IMR-90 (cell line): ENCODE measurements at regions not wholly inside any gene's neighbourhood (a gene's known extent, or its start where the extent isn't known, plus 50 kb on each side); places are given as distances from the start of the nearest gene placed in this dataset.
A peak's percentile ranks its signal among the peaks of the same experiment; 100 is the strongest.

ENCODE experiments used
- ATAC-seq: fragments of 200-7000 bp; cut with Tn5 transposase; 2 replicates; pipeline ENCODE4 v1.9.1; 2020; ENCODE audit warnings: low read depth, mild to moderate bottlenecking, moderate library complexity
- BruUV-seq: library from RNA; stranded (reverse); fragments of 400-500 nt; replicated peaks from 2 replicates; lab custom pipeline; 2021; lab: Mats Ljungman, UMichigan
- CTCF ChIA-PET: fragments of 300-600 bp; formaldehyde crosslinking; extraction: SDS; loops from one replicate; lab custom pipeline; 2021; ENCODE audit warnings: antibody characterized with exemption; lab: Yijun Ruan, JAX
- POLR2A ChIA-PET: fragments of 300-600 bp; sonication (Branson Sonifier 250); formaldehyde crosslinking; loops from one replicate; lab custom pipeline; 2022; ENCODE audit warnings: antibody characterized with exemption; ENCODE audit not compliant: unreplicated experiment; lab: Charles Lee
- DNase-seq: peaks from one replicate; pipeline ENCODE4 v3.0.0; 2013
- H2AFZ ChIP-seq: replicated peaks from 2 replicates; pipeline ENCODE3; 2013; ENCODE audit warnings: low read length, mild to moderate bottlenecking; ENCODE audit not compliant: poor library complexity
- H2AK5ac ChIP-seq: 2 replicates; pipeline ENCODE4 v1.6.1; 2013; ENCODE audit warnings: low read depth, low read length, inconsistent platforms
- H2AK9ac ChIP-seq: replicated peaks from 2 replicates; pipeline ENCODE3; 2013; ENCODE audit warnings: mild to moderate bottlenecking, low read depth, low read length, moderate library complexity; ENCODE audit not compliant: poor library complexity
- H2BK120ac ChIP-seq: 2 replicates; pipeline ENCODE4 v1.6.1; 2013; ENCODE audit warnings: low read depth, low read length, inconsistent platforms
- H2BK15ac ChIP-seq: 3 replicates; pipeline ENCODE4 v1.6.1; 2013; ENCODE audit warnings: low read depth, low read length, inconsistent platforms
- H2BK20ac ChIP-seq: 2 replicates; pipeline ENCODE4 v1.6.1; 2013; ENCODE audit warnings: low read depth, mild to moderate bottlenecking, inconsistent platforms, low read length, moderate library complexity
- H2BK5ac ChIP-seq: 2 replicates; pipeline ENCODE4 v1.6.1; 2013; ENCODE audit warnings: mild to moderate bottlenecking, low read depth, low read length, inconsistent platforms; ENCODE audit not compliant: poor library complexity, severe bottlenecking
- H3K14ac ChIP-seq: replicated peaks from 2 replicates; pipeline ENCODE4 v1.6.1; 2013; ENCODE audit warnings: low read depth, low read length, inconsistent platforms
- H3K18ac ChIP-seq: 2 replicates; pipeline ENCODE4 v1.6.1; 2013; ENCODE audit warnings: low read depth, low read length, control low read depth
- H3K23ac ChIP-seq: 2 replicates; pipeline ENCODE4 v1.6.1; 2013; ENCODE audit warnings: low read depth, low read length, inconsistent platforms
- H3K27ac ChIP-seq: 2 replicates; pipeline ENCODE4 v1.5.1; 2013; ENCODE audit warnings: mild to moderate bottlenecking, control low read depth, low read length; ENCODE audit not compliant: insufficient read depth
- H3K27me3 ChIP-seq: 2 replicates; pipeline ENCODE4 v1.6.1; 2013; ENCODE audit warnings: low read length; ENCODE audit not compliant: control insufficient read depth, insufficient read depth
- H3K36me3 ChIP-seq: 2 replicates; pipeline ENCODE4 v1.6.1; 2013; ENCODE audit warnings: low read length, mixed read lengths; ENCODE audit not compliant: control insufficient read depth, insufficient read depth
- H3K4ac ChIP-seq: 2 replicates; pipeline ENCODE4 v1.6.1; 2013; ENCODE audit warnings: low read depth, low read length, inconsistent platforms
- H3K4me1 ChIP-seq: 2 replicates; pipeline ENCODE4 v1.6.1; 2013; ENCODE audit warnings: low read length, mixed read lengths; ENCODE audit not compliant: control insufficient read depth, insufficient read depth
- H3K4me2 ChIP-seq: 2 replicates; pipeline ENCODE4 v1.6.1; 2013; ENCODE audit warnings: low read depth, mild to moderate bottlenecking, control low read depth, low read length, moderate library complexity
- H3K4me3 ChIP-seq: 2 replicates; pipeline ENCODE4 v1.5.1; 2013; ENCODE audit warnings: low read depth, mild to moderate bottlenecking, control low read depth, low read length, moderate library complexity; ENCODE audit not compliant: insufficient read depth
- H3K56ac ChIP-seq: 2 replicates; pipeline ENCODE4 v1.6.1; 2013; ENCODE audit warnings: low read length, inconsistent platforms; ENCODE audit not compliant: insufficient read depth; ENCODE audit errors: extremely low read depth
- H3K79me1 ChIP-seq, 2 experiments: 2 replicates each; pipeline ENCODE4 v1.6.1; 2013; ENCODE audit warnings: low read length in 2 of 2, inconsistent platforms in 1 of 2, low read depth in 1 of 2
- H3K9ac ChIP-seq: 2 replicates; pipeline ENCODE4 v1.6.1; 2013; ENCODE audit warnings: low read depth, low read length, control low read depth
- H3K9me1 ChIP-seq: 2 replicates; pipeline ENCODE4 v1.6.1; 2013; ENCODE audit warnings: low read length, inconsistent platforms; ENCODE audit not compliant: insufficient read depth
- H3K9me3 ChIP-seq: 2 replicates; pipeline ENCODE4 v1.6.1; 2013; ENCODE audit warnings: low read length; ENCODE audit not compliant: control insufficient read depth, insufficient read depth
- H4K20me1 ChIP-seq: 2 replicates; pipeline ENCODE4 v1.6.1; 2013; ENCODE audit warnings: low read length, inconsistent platforms; ENCODE audit not compliant: insufficient read depth
- H4K5ac ChIP-seq: 2 replicates; pipeline ENCODE4 v1.6.1; 2013; ENCODE audit warnings: mild to moderate bottlenecking, low read depth, low read length, control low read depth
- H4K8ac ChIP-seq, 2 experiments: 2 replicates each; pipeline ENCODE4 v1.6.1; 2013; ENCODE audit warnings: low read depth in 2 of 2, low read length in 2 of 2, control low read depth in 1 of 2, inconsistent platforms in 1 of 2
- H4K91ac ChIP-seq: 2 replicates; pipeline ENCODE4 v1.6.1; 2013; ENCODE audit warnings: low read depth, low read length, inconsistent platforms; ENCODE audit not compliant: insufficient read depth
- BHLHE40 ChIP-seq: fragments of 150-350 bp; IDR thresholded peaks from 2 replicates; pipeline ENCODE4 v1.6.1; 2016; ENCODE audit warnings: mild to moderate bottlenecking, low read depth, low read length
- FOS ChIP-seq: fragments of 150-350 bp; IDR thresholded peaks from 2 replicates; pipeline ENCODE4 v1.6.1; 2016; ENCODE audit warnings: low read depth, low read length
- WGBS, 2 experiments: methylation state at CpG; one replicate each; pipeline versions ENCODE4 v1.1.5 to v1.1.7; 2013; ENCODE audit warnings: missing lambda C conversion rate in 2 of 2; ENCODE audit not compliant: insufficient read length in 1 of 2; ENCODE audit errors: extremely low coverage in 2 of 2; 5-methylcytosine and 5-hydroxymethylcytosine counted together
- dilution Hi-C: fragments of 300-500 bp; cut with HindIII; formaldehyde crosslinking; loops from one replicate; pipeline ENCODE4 v1.14.3; 2018; ENCODE audit warnings: low sequenced_read_pairs; ENCODE audit not compliant: unreplicated experiment
- in situ Hi-C: fragments of 300-500 bp; cut with MboI; formaldehyde crosslinking; loops from 3 replicates; pipeline ENCODE4 v1.14.3; 2019; ENCODE audit warnings: low sequenced_read_pairs, inconsistent platforms, mixed read lengths
- intact Hi-C: fragments of 100-400 bp; cut with micrococcal nuclease; formaldehyde crosslinking; loops from 2 replicates; pipeline ENCODE4 v1.10.0; 2022

DNA sequence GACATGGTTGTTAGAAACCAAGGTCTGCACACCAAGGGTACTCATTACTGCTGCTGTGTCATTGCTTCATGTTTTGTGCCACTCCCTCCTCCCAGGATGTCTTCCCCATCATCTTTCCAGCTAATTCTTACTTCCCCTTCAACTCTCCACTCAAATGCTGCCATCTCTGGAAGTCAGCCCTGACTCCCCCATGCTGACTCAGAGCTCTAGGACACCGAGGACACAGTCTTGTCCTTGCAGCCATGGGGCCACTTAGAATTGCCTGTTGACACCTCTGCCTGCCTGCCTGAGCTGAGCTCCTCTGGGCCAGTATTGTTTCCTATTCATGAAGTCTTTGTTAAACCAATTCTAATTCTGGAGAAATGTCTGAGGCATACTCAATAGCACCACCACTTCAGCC, 100.2 kb downstream of the GYPC start:
- ChIA-PET CTCF (no interaction called here), POLR2A (no interaction called here)
- intact Hi-C loops = no loop called here
- 0% methylated on average over 1 of the region's 1 CpG; no CpG with 5 or more reads in 1 of the 2 experiments for WGBS, 2 experiments
- Histone ChIP-seq H3K9me3 (no peaks in the 10 kb centered on the region; the same call in 1 of the 2 replicates), H2AFZ (peak overlapping the region; percentile 36), H3K9me1 (no peaks in the 10 kb centered on the region), H3K4ac (no peak overlapping the region), H2AK9ac (no peak overlapping the region), H4K5ac (no peak overlapping the region), H2BK120ac (no peak overlapping the region), H3K4me3 (no peak overlapping the region), H3K36me3 (no peaks in the 10 kb centered on the region), H3K27me3 (peaks cover 2% of the 10 kb centered on the region; the same call in 1 of the 2 replicates), H3K18ac (no peak overlapping the region), H2BK15ac (no peak overlapping the region), H3K79me1 (no peaks in the 10 kb centered on the region), H3K14ac (no peak overlapping the region), H3K9ac (no peak overlapping the region), H3K23ac (no peak overlapping the region), H3K56ac (no peak overlapping the region), H2BK5ac (no peak overlapping the region), H2AK5ac (no peak overlapping the region), H2BK20ac (no peak overlapping the region), H4K20me1 (no peaks in the 10 kb centered on the region), H3K4me1 (no peaks in the 10 kb centered on the region), H3K27ac (no peak overlapping the region), H4K8ac (no peak overlapping the region), H4K91ac (no peak overlapping the region), H3K4me2 (no peak overlapping the region)
- TF ChIP-seq FOS = no peak
- TF ChIP-seq BHLHE40 = no peak
- dilution Hi-C loops = no loop called here
- BruUV-seq = no TSS peak
- in situ Hi-C loops = no loop called here
- ATAC-seq = no peak
- no peak for DNase-seq
